CD14-positive monocyte (primary cell): ENCODE measurements at regions not wholly inside any gene's neighbourhood (a gene's known extent, or its start where the extent isn't known, plus 50 kb on each side); places are given as distances from the start of the nearest gene placed in this dataset.

Experiments used
- DNase-seq, 3 donors: peaks; one replicate each; pipeline ENCODE4 v3.0.0-alpha.2; 2011 to 2022
- H2AFZ ChIP-seq: 2 replicates; pipeline ENCODE4 v1.6.0; 2012; ENCODE audit warnings: mild to moderate bottlenecking, low read depth, low read length, inconsistent platforms; ENCODE audit not compliant: insufficient read depth, poor library complexity, severe bottlenecking
- H3K27ac ChIP-seq, 2 donors: 1 replicate in 1 of 2; 2 replicates in 1 of 2; pipeline ENCODE4 v1.5.1; 2012 to 2013; ENCODE audit warnings: low read length in 2 of 2, control low read depth in 1 of 2, inconsistent platforms in 1 of 2, low read depth in 1 of 2, mild to moderate bottlenecking in 1 of 2
- H3K27me3 ChIP-seq, 2 donors: one replicate each; pipeline versions ENCODE4 v1.6.0 to v1.6.1; 2011 to 2013; ENCODE audit warnings: low read length in 2 of 2; ENCODE audit not compliant: control insufficient read depth in 2 of 2, insufficient read depth in 2 of 2
- H3K36me3 ChIP-seq, 2 donors: replicated peaks in 1 of 2; 1 replicate in 1 of 2; 2 replicates in 1 of 2; pipeline versions ENCODE4 v1.5.1 to v1.6.1; 2012 to 2013; ENCODE audit warnings: low read length in 2 of 2, control low read depth in 1 of 2, inconsistent platforms in 1 of 2, mild to moderate bottlenecking in 1 of 2; ENCODE audit not compliant: insufficient read depth in 2 of 2, control insufficient read depth in 1 of 2
- H3K4me1 ChIP-seq, 2 donors: 1 replicate in 1 of 2; 2 replicates in 1 of 2; pipeline versions ENCODE4 v1.5.1 to v1.6.1; 2012 to 2013; ENCODE audit warnings: low read length in 2 of 2, control low read depth in 1 of 2, inconsistent platforms in 1 of 2, mild to moderate bottlenecking in 1 of 2, moderate library complexity in 1 of 2; ENCODE audit not compliant: insufficient read depth in 2 of 2, control insufficient read depth in 1 of 2
- H3K4me2 ChIP-seq: replicated peaks from 2 replicates; pipeline ENCODE3; 2012; ENCODE audit warnings: low read length, moderate library complexity, mild to moderate bottlenecking; ENCODE audit not compliant: poor library complexity, severe bottlenecking; ENCODE audit errors: extremely low read depth
- H3K4me3 ChIP-seq, 3 experiments: fragments of 200-600 bp in 1 of 3; sonication (generic) in 1 of 3; replicated peaks in 1 of 3; 1 replicate in 2 of 3; 2 replicates in 1 of 3; pipeline ENCODE4 v1.5.1; 2011 to 2013; ENCODE audit warnings: low read length in 3 of 3, mild to moderate bottlenecking in 3 of 3, control low read depth in 2 of 3, low read depth in 2 of 3, inconsistent platforms in 1 of 3, moderate library complexity in 1 of 3
- H3K79me2 ChIP-seq: 2 replicates; pipeline ENCODE4 v1.6.0; 2012; ENCODE audit warnings: mild to moderate bottlenecking, control low read depth, inconsistent platforms, low read length, moderate library complexity; ENCODE audit not compliant: insufficient read depth
- H3K9ac ChIP-seq: 2 replicates; pipeline ENCODE4 v1.6.0; 2017; ENCODE audit warnings: low read length, mild to moderate bottlenecking; ENCODE audit not compliant: insufficient read depth, poor library complexity, severe bottlenecking
- H3K9me3 ChIP-seq, 2 donors: replicated peaks in 1 of 2; 1 replicate in 1 of 2; 2 replicates in 1 of 2; pipeline versions ENCODE4 v1.5.1 to v1.6.1; 2012 to 2013; ENCODE audit warnings: low read length in 2 of 2, control low read depth in 1 of 2; ENCODE audit not compliant: control insufficient read depth in 1 of 2, insufficient read depth in 1 of 2
- H4K20me1 ChIP-seq: 2 replicates; pipeline ENCODE4 v1.6.0; 2012; ENCODE audit warnings: mild to moderate bottlenecking, low read length, control low read depth, moderate library complexity; ENCODE audit not compliant: insufficient read depth
- H3K27ac Mint-ChIP-seq, 7 donors: one replicate each; pipeline ENCODE4 v1.8.0; 2020; ENCODE audit warnings: mild to moderate bottlenecking in 7 of 7, mixed read lengths in 7 of 7, moderate library complexity in 6 of 7, inconsistent platforms in 2 of 7
- H3K27me3 Mint-ChIP-seq, 3 donors: one replicate each; pipeline ENCODE4 v1.8.0; 2021 to 2022; ENCODE audit warnings: low read depth in 3 of 3, mild to moderate bottlenecking in 3 of 3, mixed read lengths in 3 of 3, moderate library complexity in 3 of 3, inconsistent platforms in 1 of 3
- H3K36me3 Mint-ChIP-seq, 2 donors: one replicate each; pipeline ENCODE4 v1.8.0; 2020; ENCODE audit warnings: mixed read lengths in 2 of 2, inconsistent platforms in 1 of 2, mild to moderate bottlenecking in 1 of 2
- H3K4me1 Mint-ChIP-seq: one replicate; pipeline ENCODE4 v1.8.0; 2020; ENCODE audit warnings: mild to moderate bottlenecking, mixed read lengths
- H3K4me3 Mint-ChIP-seq, 2 donors: one replicate each; pipeline ENCODE4 v1.8.0; 2020; ENCODE audit warnings: mild to moderate bottlenecking in 2 of 2, mixed read lengths in 2 of 2, moderate library complexity in 1 of 2
- H3K9me3 Mint-ChIP-seq, 7 donors: one replicate each; pipeline ENCODE4 v1.8.0; 2020 to 2022; ENCODE audit warnings: mixed read lengths in 7 of 7, mild to moderate bottlenecking in 6 of 7, moderate library complexity in 6 of 7, inconsistent platforms in 2 of 7
- WGBS: methylation state at CpG from one replicate; pipeline ENCODE4 v1.1.5; 2013; ENCODE audit warnings: missing lambda C conversion rate; ENCODE audit not compliant: insufficient coverage; 5-methylcytosine and 5-hydroxymethylcytosine counted together
- intact Hi-C, 2 donors: fragments of 100-400 bp; cut with micrococcal nuclease; formaldehyde crosslinking; loops; one replicate each; pipeline versions ENCODE4 v1.15.0 to v1.15.1; 2023
- TF ChIP-seq, protein P1 (sequence below): fragments of 200-600 bp; IDR thresholded peaks from one replicate; pipeline ENCODE4 v1.8.0; 2022; ENCODE audit warnings: antibody characterized with exemption, mild to moderate bottlenecking

DNA sequence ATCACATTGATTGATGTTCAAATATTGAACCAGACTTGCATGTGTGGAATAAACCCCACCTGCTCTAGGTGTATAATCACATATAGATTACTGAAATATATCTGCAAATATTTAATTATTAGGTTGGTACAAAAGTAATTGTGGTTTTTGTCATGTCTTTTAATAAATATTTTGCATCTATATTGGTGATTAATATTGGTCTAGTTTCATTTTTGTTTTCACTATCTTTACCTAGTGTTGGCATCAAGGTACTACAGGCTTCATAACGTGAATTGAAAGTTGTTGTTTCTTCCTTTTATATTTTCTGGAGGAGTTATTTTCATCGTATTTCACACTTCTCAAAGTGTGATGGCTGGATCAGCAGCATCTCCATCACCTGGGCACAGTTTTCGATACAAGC is 740.0 kb upstream of the TMEM132C start:
- peaks cover 2% of the 10 kb centered on the region in 3 donors for H3K27me3 Mint-ChIP-seq
- H2AFZ ChIP-seq, result no peak overlapping the region
- H3K36me3 ChIP-seq, result no peaks in the 10 kb centered on the region
- H3K4me3 Mint-ChIP-seq, result no peak overlapping the region
- no peaks in the 10 kb centered on the region for H4K20me1 ChIP-seq
- no peak overlapping the region for H3K27ac ChIP-seq
- intact Hi-C loops, result no loop called here
- no peaks in the 10 kb centered on the region for H3K36me3 Mint-ChIP-seq
- no peaks in the 10 kb centered on the region for H3K79me2 ChIP-seq
- no peak overlapping the region for H3K9ac ChIP-seq
- H3K4me1 ChIP-seq, result no peaks in the 10 kb centered on the region
- H3K4me1 Mint-ChIP-seq, result no peaks in the 10 kb centered on the region
- TF ChIP-seq, protein P1, sequence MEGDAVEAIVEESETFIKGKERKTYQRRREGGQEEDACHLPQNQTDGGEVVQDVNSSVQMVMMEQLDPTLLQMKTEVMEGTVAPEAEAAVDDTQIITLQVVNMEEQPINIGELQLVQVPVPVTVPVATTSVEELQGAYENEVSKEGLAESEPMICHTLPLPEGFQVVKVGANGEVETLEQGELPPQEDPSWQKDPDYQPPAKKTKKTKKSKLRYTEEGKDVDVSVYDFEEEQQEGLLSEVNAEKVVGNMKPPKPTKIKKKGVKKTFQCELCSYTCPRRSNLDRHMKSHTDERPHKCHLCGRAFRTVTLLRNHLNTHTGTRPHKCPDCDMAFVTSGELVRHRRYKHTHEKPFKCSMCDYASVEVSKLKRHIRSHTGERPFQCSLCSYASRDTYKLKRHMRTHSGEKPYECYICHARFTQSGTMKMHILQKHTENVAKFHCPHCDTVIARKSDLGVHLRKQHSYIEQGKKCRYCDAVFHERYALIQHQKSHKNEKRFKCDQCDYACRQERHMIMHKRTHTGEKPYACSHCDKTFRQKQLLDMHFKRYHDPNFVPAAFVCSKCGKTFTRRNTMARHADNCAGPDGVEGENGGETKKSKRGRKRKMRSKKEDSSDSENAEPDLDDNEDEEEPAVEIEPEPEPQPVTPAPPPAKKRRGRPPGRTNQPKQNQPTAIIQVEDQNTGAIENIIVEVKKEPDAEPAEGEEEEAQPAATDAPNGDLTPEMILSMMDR, result no peak
- WGBS, result no CpG with 5 or more reads among the region's 3 CpGs
- no peak overlapping the region for H3K4me3 ChIP-seq
- peaks cover 0 to 15% (median 2%) of the 10 kb centered on the region in 7 donors for H3K9me3 Mint-ChIP-seq
- no peaks in the 10 kb centered on the region for H3K27me3 ChIP-seq
- no peak for DNase-seq
- peaks cover 0 to 3% of the 10 kb centered on the region in 2 donors for H3K9me3 ChIP-seq
- H3K4me2 ChIP-seq, result no peak overlapping the region
- H3K27ac Mint-ChIP-seq, result no peak overlapping the region

DNA sequence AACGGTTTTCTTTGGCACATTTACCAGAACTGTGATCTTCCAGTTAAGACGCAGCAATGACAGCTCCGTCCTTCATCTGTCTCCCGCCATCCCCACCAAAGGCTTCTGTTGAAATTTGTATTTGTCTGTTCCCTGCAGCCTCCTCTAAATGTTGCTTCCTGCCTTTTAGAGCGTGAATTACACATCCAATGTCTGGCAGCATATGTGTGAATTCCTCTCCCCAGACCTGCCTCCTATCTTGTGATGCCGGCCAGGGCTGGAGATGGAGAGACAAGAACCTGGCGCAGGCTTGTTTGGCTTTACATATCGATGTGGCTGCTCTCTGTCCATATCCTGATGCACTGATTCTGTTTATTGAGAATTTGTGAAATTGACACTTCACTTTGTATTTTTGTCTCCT is 738.4 kb upstream of the TMEM132C start:
- H3K4me1 ChIP-seq, result no peaks in the 10 kb centered on the region
- no peak overlapping the region for H2AFZ ChIP-seq
- H4K20me1 ChIP-seq, result no peaks in the 10 kb centered on the region
- H3K4me3 ChIP-seq, result no peak overlapping the region
- Mint-ChIP-seq H3K27ac (no peak overlapping the region), H3K27me3 (peaks cover 2 to 4% (median 2%) of the 10 kb centered on the region in 3 donors), H3K36me3 (no peaks in the 10 kb centered on the region), H3K9me3 (peaks cover 0 to 15% (median 2%) of the 10 kb centered on the region in 7 donors), H3K4me3 (no peak overlapping the region), H3K4me1 (no peaks in the 10 kb centered on the region)
- H3K36me3 ChIP-seq, result no peaks in the 10 kb centered on the region
- H3K27ac ChIP-seq, result no peak overlapping the region
- intact Hi-C loops, result no loop called here
- no peaks in the 10 kb centered on the region for H3K79me2 ChIP-seq
- TF ChIP-seq, protein P1, result no peak
- peaks cover 0 to 3% of the 10 kb centered on the region in 2 donors for H3K9me3 ChIP-seq
- H3K9ac ChIP-seq, result no peak overlapping the region
- no peak for DNase-seq
- no peaks in the 10 kb centered on the region for H3K27me3 ChIP-seq
- no peak overlapping the region for H3K4me2 ChIP-seq
- 70% methylated on average over 2 of the region's 8 CpGs for WGBS
